Subcutaneous abdominal adipose tissue (tissue), 5 donors: ENCODE measurements at regions not wholly inside any gene's neighbourhood (a gene's known extent, or its start where the extent isn't known, plus 50 kb on each side); places are given as distances from the start of the nearest gene placed in this dataset.

Experiments used
- H3K27ac ChIP-seq: one replicate; pipeline ENCODE4 v1.7.0; 2013; ENCODE audit warnings: low read depth, mild to moderate bottlenecking, inconsistent platforms, low read length, moderate library complexity
- H3K27me3 ChIP-seq, 5 donors: one replicate each; pipeline ENCODE4 v1.7.0; 2013; ENCODE audit warnings: low read length in 5 of 5, inconsistent platforms in 1 of 5; ENCODE audit not compliant: control insufficient read depth in 5 of 5, insufficient read depth in 4 of 5
- H3K36me3 ChIP-seq, 5 donors: one replicate each; pipeline ENCODE4 v1.7.0; 2013; ENCODE audit warnings: low read length in 5 of 5; ENCODE audit not compliant: control insufficient read depth in 5 of 5, insufficient read depth in 5 of 5
- H3K4me1 ChIP-seq, 5 donors: one replicate each; pipeline ENCODE4 v1.7.0; 2013; ENCODE audit warnings: low read length in 5 of 5, mild to moderate bottlenecking in 3 of 5, moderate library complexity in 1 of 5; ENCODE audit not compliant: control insufficient read depth in 5 of 5, insufficient read depth in 5 of 5
- H3K4me3 ChIP-seq, 5 donors: one replicate each; pipeline ENCODE4 v1.7.0; 2013; ENCODE audit warnings: low read length in 5 of 5, low read depth in 1 of 5
- H3K9ac ChIP-seq, 5 donors: one replicate each; pipeline ENCODE4 v1.7.0; 2013; ENCODE audit warnings: low read length in 5 of 5, mild to moderate bottlenecking in 4 of 5, moderate library complexity in 3 of 5
- H3K9me3 ChIP-seq, 5 donors: one replicate each; pipeline ENCODE4 v1.7.0; 2013; ENCODE audit warnings: low read length in 5 of 5; ENCODE audit not compliant: control insufficient read depth in 5 of 5
- donor health status: healthy.
- donor health status: healthy.
- donor health status: healthy.
- donor health status: healthy.
- donor health status: healthy.

DNA sequence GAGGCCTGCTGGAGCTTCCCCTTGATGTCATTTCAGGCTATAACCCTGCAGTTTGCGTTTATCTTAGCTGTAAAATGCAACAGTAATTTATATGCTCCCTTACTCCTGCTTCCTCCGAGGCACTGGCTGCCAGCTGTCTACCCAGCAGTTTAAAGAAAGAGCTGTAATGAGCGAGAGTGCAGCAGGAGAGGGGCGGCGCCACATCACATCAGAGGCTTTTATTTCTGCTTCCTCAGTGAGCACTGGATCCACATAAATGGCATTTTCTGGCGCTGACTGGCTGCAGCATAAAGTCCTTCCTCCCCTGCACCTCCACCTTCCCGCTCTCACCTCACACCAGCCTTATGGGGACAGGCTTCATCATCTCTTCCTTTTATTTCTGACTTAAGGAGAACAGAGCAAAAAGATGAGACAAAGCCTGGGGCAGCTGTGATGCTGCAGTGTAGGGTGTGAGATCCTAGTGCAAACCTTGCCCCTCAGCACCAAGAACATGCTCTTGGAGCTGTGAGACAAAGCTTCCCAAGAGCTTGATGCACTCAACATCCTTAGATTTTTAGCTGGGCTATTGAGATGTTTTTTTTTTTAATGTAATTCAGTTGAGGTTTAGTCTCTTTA is 829.6 kb upstream of the ZNF608 start:
- no peak overlapping the region for H3K27ac ChIP-seq
- H3K9ac ChIP-seq, result no peak overlapping the region
- no peaks in the 10 kb centered on the region for H3K4me1 ChIP-seq
- H3K4me3 ChIP-seq, result no peak overlapping the region
- no peaks in the 10 kb centered on the region for H3K36me3 ChIP-seq
- no peaks in the 10 kb centered on the region for H3K27me3 ChIP-seq
- H3K9me3 ChIP-seq, result no peaks in the 10 kb centered on the region

DNA sequence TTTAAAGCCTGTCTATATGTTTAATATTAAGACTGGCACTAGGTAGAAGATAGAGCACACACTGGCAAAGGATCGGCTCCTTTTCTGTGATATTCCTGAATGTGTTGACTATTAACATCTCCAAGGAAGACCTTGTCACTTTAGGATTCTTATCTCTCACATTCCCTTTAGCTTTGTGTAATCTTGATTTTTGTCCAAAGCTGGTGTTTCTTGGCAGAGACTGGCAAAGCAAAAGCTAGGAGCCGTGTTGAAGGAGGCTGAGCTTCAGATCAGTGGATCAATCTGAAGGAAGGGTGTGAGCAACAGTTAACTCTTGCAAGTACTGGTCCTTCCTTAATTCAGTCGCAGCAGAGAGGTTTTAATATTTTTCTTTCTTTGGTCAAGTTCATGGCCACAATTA is 830.4 kb upstream of the ZNF608 start:
- no peaks in the 10 kb centered on the region for H3K27me3 ChIP-seq
- no peak overlapping the region for H3K27ac ChIP-seq
- no peak overlapping the region for H3K9ac ChIP-seq
- H3K9me3 ChIP-seq, result no peaks in the 10 kb centered on the region
- no peaks in the 10 kb centered on the region for H3K36me3 ChIP-seq
- no peak overlapping the region for H3K4me3 ChIP-seq
- H3K4me1 ChIP-seq, result peaks cover 0 to 5% (median 3%) of the 10 kb centered on the region in 5 donors

DNA sequence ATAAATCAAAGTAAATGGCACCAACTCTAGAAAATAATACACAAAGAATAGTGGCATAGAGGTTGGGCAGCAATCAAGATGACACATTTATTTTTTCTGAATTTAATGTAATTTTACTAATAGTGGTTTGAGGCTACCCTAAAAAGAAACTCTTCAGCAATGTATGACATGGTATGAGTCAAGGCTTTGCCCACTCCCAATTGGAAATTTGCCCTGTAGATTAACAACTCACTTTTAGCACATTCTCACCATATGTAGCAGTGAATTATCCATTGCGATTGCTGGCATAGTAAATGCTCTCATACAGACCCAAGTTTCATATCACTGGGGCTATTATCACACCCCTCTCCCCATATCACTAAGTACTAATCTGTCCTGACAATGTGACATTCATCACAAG is 832.1 kb upstream of the ZNF608 start:
- no peaks in the 10 kb centered on the region for H3K36me3 ChIP-seq
- no peak overlapping the region for H3K27ac ChIP-seq
- no peaks in the 10 kb centered on the region for H3K9me3 ChIP-seq
- H3K9ac ChIP-seq, result no peak overlapping the region
- peaks cover 0 to 22% (median 14%) of the 10 kb centered on the region in 5 donors for H3K4me1 ChIP-seq
- no peaks in the 10 kb centered on the region for H3K27me3 ChIP-seq
- no peak overlapping the region for H3K4me3 ChIP-seq

DNA sequence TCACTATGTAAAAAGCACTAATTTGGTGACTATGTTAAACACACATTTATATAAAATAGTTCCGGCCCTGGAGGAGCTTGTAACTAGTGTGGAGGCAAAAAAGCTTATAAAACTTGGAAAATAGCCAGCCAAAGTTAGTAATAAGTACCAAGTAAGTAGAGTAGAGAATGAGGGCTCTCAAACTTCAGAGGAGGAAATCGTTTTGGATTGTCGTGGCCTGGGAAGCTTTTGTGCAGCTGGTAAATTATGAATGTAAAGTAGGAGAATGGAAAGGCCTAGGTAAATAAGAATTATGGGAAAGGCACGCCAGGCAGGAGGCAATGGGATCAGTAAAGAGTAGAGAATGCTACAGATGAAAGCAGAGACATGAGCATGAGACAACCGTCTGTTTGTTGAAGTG is 832.7 kb upstream of the ZNF608 start:
- no peaks in the 10 kb centered on the region for H3K36me3 ChIP-seq
- no peak overlapping the region for H3K4me3 ChIP-seq
- H3K9me3 ChIP-seq, result no peaks in the 10 kb centered on the region
- H3K9ac ChIP-seq, result no peak overlapping the region
- H3K27ac ChIP-seq, result no peak overlapping the region
- no peaks in the 10 kb centered on the region for H3K27me3 ChIP-seq
- H3K4me1 ChIP-seq, result peaks cover 0 to 28% (median 20%) of the 10 kb centered on the region in 5 donors

DNA sequence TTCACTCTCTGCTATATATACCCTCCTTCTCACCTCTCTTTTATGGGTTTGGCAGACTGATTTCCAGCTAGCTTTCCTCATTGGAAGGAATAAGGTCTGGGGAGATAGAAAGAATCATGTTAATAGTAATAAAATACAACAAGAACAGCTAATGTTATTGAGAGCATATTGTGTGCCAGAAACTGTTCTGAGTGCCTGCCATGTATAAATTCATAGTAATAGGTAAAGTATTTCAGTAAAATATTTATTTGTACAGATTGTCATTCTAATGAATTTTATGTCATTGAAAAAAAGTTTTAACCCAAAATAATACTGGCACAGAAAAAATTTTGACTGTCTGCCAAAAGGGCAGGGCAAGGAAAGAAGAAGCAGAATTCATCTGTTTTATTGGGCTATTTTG is 834.9 kb upstream of the ZNF608 start:
- H3K4me1 ChIP-seq, result peaks cover 0 to 33% (median 20%) of the 10 kb centered on the region in 5 donors
- no peak overlapping the region for H3K4me3 ChIP-seq
- no peaks in the 10 kb centered on the region for H3K9me3 ChIP-seq
- H3K27ac ChIP-seq, result no peak overlapping the region
- no peaks in the 10 kb centered on the region for H3K27me3 ChIP-seq
- no peak overlapping the region for H3K9ac ChIP-seq
- H3K36me3 ChIP-seq, result no peaks in the 10 kb centered on the region

DNA sequence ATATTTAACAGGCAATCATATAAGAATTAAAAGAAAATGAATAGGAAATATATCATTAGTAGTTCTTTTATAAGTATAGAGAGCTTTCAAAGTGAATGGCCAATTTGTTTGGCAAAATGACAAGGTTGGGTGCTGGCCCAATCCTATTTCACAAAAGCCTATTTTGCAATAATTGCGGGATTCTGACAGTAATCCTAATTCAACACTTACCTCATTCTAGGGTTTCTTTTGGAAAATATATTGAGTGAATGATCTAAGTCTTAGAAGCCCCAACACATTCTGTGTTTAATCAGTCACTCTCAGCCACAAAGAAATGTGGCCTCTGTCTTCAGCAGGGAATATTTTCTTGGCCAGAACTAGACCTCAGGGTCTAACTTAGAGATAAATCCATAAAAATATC is 835.9 kb upstream of the ZNF608 start:
- H3K36me3 ChIP-seq, result no peaks in the 10 kb centered on the region
- no peak overlapping the region for H3K27ac ChIP-seq
- H3K4me1 ChIP-seq, result peaks cover 0 to 33% (median 20%) of the 10 kb centered on the region in 5 donors
- no peak overlapping the region for H3K9ac ChIP-seq
- no peaks in the 10 kb centered on the region for H3K27me3 ChIP-seq
- H3K4me3 ChIP-seq, result no peak overlapping the region
- peaks cover 0 to 2% (median 0%) of the 10 kb centered on the region in 5 donors for H3K9me3 ChIP-seq

DNA sequence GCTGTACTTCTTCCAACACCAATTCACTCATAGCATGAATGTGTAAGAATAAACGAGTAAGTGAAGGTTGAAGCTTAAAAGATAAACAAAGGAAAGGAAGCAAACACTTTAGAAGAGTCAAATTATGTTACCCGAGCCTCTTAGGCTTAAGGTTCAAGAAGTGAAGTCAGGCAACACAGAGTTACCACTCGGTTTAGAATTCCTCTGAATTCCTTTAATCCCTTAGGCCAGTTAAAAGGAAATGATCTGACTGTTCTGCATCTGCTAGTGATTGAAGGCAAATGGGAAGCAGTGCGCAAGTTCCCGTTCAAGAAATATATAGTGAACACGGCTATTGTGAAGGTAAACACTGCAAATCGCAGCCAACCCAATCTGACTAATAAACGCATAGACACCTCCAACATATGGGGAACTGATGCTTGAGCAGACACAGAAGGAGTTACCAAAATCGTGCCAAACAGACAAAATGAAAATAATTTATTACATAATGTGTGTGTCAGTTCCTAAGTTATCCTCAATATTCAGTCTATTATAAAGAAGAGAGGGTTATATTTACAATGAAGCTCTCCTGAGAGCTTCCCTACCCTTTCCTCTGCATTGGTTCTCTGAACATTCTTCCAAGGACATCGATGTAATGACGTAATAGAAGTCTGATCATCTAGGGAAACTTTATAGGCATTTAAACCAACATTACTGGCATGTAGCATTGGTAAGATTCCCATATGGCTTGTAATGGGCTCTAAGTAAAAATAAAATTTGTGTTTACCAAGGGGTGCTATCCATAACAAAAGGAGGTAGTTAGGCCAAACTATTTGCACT is 837.1 kb upstream of the ZNF608 start:
- Histone ChIP-seq H3K27ac (no peak overlapping the region), H3K9me3 (peaks cover 0 to 2% (median 0%) of the 10 kb centered on the region in 5 donors), H3K4me1 (peaks cover 0 to 33% (median 20%) of the 10 kb centered on the region in 5 donors), H3K27me3 (no peaks in the 10 kb centered on the region), H3K36me3 (no peaks in the 10 kb centered on the region), H3K9ac (no peak overlapping the region), H3K4me3 (peak overlapping the region in 4 of 5 donors; percentile 1 to 38 (median 28))

DNA sequence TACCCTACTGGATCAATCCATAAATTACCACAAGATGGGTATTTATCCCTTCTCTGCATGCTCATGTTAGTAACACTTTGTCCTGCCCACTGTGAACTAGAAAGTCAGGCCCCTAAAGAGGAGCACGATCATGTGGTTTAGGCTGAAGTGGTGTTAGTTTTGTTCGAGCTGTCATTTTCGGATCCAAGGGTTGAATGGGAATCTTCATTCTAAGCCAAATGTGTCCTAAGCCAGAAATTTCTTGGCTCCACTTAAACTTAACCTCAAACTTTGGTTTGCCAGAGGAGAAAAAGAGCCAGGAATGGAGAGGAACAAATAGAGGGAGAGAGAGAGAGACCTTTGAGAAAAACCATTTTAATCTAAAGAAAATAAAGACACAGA is 837.7 kb upstream of the ZNF608 start:
- Histone ChIP-seq H3K4me3 (peak overlapping the region in 2 of 5 donors; percentile 34 to 38), H3K27ac (no peak overlapping the region), H3K4me1 (peaks cover 0 to 33% (median 20%) of the 10 kb centered on the region in 5 donors), H3K9ac (no peak overlapping the region), H3K9me3 (peaks cover 0 to 2% (median 0%) of the 10 kb centered on the region in 5 donors), H3K27me3 (no peaks in the 10 kb centered on the region), H3K36me3 (no peaks in the 10 kb centered on the region)

DNA sequence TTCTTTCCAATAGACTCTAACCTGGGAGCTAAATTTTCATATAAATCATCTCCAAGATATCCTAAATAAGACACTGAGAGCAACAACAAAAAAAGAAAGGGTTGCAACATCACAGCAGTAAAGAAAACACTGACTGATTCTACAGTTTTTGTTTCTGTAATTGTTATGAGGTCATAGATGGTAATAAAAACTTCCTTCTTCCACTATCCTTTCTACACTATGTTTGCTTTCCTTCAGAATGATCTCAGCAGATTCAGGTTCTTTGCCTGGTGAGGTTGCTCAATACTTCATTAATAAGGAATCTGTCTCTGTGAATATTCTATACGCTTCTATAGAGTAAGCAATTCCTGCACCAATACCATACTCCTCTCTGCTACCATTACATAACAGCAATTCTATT is 835.6 kb upstream of the GRAMD2B start:
- Histone ChIP-seq H3K4me1 (peaks cover 0 to 20% (median 15%) of the 10 kb centered on the region in 5 donors), H3K9ac (no peak overlapping the region), H3K9me3 (peaks cover 0 to 2% (median 0%) of the 10 kb centered on the region in 5 donors), H3K27me3 (no peaks in the 10 kb centered on the region), H3K4me3 (no peak overlapping the region), H3K36me3 (no peaks in the 10 kb centered on the region), H3K27ac (no peak overlapping the region)

DNA sequence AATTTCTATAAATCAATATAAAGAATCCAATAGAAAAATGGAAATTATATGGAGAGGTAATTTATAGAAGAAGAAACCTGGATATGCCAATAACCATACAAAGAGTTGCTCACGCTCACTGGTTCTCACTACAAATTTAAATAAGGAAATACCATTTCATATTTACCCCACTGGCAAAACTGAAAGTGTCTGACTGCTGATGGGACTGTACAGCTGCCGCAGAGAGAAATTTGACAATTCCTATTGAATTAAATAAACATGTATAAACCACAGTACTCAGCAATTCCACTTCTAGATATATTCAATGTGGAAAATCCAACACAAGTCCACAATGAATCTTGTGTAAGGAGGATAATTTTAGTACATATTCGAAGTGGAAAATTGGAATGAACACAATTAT is 830.4 kb upstream of the GRAMD2B start:
- Histone ChIP-seq H3K27me3 (no peaks in the 10 kb centered on the region), H3K9me3 (no peaks in the 10 kb centered on the region), H3K27ac (no peak overlapping the region), H3K9ac (no peak overlapping the region), H3K36me3 (no peaks in the 10 kb centered on the region), H3K4me3 (no peak overlapping the region), H3K4me1 (no peaks in the 10 kb centered on the region)
